Retinal pigment epithelial cell (primary cell): ENCODE measurements at regions not wholly inside any gene's neighbourhood (a gene's known extent, or its start where the extent isn't known, plus 50 kb on each side); places are given as distances from the start of the nearest gene placed in this dataset.

Source experiments
- DNase-seq: peaks from one replicate; pipeline ENCODE4 v3.0.0-alpha.2; 2010; ENCODE audit warnings: low read depth
- H3K4me3 ChIP-seq: 2 replicates; pipeline ENCODE4 v1.5.1; 2011; ENCODE audit warnings: mild to moderate bottlenecking, low read length, control low read depth, moderate library complexity
- TF ChIP-seq, protein P1 (sequence below): conservative IDR thresholded peaks from 2 replicates; pipeline ENCODE4 v1.5.1; 2011; ENCODE audit warnings: low read depth, low read length, control low read depth, inconsistent platforms

DNA sequence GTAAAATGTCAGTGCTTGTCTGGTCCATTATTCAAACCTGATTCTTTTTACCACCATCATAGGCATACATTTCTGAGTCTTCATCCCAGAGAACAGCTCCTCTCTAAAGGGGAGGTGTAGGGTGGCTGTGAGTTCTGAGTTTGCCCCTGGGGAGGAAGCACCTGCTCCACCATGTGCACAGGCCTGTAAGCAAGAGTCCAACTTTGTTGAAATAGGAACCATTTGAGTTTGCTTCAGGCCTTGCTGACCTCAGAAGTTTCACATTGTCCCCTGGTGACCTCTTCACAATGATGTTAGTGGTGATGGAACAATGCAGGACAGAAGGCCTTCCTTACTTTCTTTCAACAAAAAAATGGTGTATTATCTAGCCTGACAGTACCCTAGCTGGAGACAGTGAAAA lies 54.6 kb upstream of the TOP3B start:
- TF ChIP-seq, protein P1, sequence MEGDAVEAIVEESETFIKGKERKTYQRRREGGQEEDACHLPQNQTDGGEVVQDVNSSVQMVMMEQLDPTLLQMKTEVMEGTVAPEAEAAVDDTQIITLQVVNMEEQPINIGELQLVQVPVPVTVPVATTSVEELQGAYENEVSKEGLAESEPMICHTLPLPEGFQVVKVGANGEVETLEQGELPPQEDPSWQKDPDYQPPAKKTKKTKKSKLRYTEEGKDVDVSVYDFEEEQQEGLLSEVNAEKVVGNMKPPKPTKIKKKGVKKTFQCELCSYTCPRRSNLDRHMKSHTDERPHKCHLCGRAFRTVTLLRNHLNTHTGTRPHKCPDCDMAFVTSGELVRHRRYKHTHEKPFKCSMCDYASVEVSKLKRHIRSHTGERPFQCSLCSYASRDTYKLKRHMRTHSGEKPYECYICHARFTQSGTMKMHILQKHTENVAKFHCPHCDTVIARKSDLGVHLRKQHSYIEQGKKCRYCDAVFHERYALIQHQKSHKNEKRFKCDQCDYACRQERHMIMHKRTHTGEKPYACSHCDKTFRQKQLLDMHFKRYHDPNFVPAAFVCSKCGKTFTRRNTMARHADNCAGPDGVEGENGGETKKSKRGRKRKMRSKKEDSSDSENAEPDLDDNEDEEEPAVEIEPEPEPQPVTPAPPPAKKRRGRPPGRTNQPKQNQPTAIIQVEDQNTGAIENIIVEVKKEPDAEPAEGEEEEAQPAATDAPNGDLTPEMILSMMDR: no peak
- no peak for DNase-seq
- no peak overlapping the region for H3K4me3 ChIP-seq

DNA sequence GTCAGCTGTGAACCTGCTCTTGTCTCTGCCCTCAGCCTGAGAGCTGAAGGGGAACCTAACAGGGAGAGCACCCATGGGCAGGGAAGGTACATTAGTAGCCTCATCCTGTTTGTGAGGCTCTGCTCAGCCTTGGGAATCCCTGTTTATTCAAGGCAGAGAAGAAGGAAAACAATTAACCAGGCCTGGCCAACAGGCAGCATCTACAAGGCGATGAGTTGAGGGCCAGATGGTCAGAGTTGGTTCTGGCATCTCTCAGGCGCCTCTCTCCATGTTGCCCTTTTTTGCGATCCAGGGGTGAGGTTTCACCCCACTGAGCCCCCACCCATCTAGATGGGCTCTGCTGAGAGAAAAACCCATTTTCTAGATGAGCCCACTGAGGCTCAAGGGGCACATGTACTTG lies 54.0 kb upstream of the TOP3B start:
- TF ChIP-seq, protein P1: no peak
- no peak for DNase-seq
- H3K4me3 ChIP-seq: no peak overlapping the region

DNA sequence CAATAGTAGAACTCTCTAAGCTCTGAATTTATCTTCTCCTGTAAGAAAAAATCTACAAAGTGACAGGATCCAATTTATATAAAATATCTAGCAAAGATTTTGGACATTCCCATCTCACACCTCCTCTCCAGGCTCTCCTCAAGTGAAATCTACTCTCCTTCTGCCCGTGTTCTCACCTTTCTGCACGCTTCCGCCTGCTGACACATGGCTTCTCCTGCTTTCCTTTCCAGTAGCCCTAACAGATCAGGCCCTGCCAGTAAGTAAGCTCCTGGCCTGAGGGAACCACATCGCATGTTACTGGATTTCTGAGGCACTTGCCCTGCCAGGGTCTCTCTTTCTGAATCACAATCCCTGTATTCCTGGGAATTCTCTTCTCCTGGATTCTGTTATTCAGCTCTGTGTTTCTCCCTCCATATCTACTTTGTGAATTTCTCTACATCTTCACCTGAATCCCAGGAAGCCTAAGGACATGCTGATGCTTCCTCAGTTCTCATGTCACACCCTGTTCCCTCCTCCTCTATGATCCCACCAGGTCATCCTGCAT lies 53.3 kb upstream of the TOP3B start:
- TF ChIP-seq, protein P1: no peak
- DNase-seq: no peak
- H3K4me3 ChIP-seq: no peak overlapping the region

DNA sequence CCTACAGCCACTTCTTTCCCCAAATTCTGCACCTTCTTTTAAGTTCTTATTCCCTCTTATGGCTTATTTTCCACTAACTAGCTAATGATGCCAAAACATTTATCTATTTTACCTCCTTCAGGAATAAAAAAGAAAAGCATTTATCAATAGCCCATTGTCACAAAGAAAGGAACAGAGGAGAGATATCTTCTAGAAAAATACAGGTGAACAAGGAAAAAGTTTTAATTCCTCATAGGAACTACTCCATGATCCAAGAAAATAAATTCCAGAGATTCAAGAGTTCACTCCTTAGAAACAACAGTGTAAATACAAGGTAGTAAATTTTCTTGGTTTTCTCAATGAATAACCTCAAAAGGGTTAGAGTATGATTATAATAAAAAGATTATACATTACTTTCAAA lies 52.6 kb upstream of the TOP3B start:
- DNase-seq: no peak
- H3K4me3 ChIP-seq: no peak overlapping the region
- TF ChIP-seq, protein P1: no peak

DNA sequence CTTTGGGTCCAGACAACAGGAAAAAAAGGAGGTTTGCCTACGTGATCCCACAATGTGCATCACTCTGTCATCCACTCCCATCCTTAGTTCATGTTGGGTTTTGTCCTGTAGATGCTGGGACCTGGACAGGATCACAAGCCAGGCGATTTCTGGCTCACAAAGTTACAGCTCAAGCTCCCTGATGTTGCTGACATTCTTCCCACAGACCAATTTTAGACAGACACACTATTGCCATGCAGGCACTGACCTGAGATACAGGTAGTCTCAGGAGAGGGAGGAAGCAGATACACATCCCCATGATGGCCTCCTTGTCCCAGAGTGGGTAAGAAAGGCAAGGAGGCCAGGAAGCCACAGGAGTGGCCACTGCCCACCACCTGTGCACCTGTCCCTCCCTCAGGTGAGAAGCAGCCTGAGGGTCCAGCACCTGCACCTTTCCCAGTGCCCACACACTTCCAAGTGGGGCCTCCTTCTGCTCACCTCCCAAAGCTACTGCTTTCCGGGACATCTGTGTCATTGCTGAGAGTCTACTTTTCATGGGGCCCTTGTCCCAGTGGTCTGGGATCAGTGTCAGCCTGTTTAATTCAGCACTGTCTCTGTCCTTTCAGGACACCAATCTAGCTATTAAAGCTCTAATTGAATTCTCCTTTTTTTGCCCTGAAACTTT lies 52.0 kb upstream of the TOP3B start:
- TF ChIP-seq, protein P1: no peak
- H3K4me3 ChIP-seq: no peak overlapping the region
- DNase-seq: no peak

DNA sequence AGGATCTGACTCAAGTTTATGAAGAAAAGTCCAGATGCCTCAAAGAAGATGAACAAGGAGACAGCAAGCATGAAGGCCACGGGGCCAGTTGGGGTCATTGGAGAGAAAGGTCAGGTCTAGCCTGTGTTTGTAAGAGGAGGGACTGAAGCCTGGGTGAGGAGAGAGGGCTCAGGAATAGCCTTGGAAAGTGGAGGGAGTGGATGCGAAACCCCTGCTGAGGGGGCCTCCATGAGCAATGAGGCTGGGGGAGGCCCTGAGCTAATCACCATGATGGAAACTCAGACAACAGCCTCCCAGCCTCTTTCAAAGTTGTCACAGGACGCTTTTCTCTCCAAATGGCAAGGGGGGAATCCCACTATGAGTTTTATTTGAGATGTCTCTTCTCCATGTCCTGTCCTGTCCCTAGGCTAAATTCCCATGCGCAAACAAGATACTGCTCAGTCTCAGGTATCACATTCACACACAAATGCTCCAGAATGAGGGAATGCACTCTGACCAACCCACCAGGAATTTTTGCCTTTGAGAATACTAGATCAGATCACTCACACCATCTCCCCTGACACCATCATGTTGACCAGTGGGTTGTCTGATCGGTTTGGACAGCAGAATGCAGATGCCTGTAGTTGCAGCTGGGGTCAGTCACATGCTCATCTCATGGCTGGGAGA lies 51.3 kb upstream of the TOP3B start:
- TF ChIP-seq, protein P1: no peak
- H3K4me3 ChIP-seq: no peak overlapping the region
- no peak for DNase-seq
